Mesodermal cell (in vitro differentiated cells): ENCODE measurements at regions not wholly inside any gene's neighbourhood (a gene's known extent, or its start where the extent isn't known, plus 50 kb on each side); places are given as distances from the start of the nearest gene placed in this dataset.
"Not testable (repeated sequence)": the region's sequence is repeated elsewhere in the genome, so short reads cannot be mapped to it uniquely, and the experiment has no call there.

ENCODE experiments used
- H3K27ac ChIP-seq: 2 replicates; pipeline ENCODE4 v1.7.0; 2013; ENCODE audit warnings: mild to moderate bottlenecking, low read depth, low read length, moderate library complexity; ENCODE audit not compliant: severe bottlenecking
- H3K36me3 ChIP-seq: 2 replicates; pipeline ENCODE4 v1.7.1; 2013; ENCODE audit warnings: mild to moderate bottlenecking, low read length, moderate library complexity; ENCODE audit not compliant: control insufficient read depth, insufficient read depth
- H3K4me1 ChIP-seq: one replicate; pipeline ENCODE4 v1.7.1; 2013; ENCODE audit warnings: mild to moderate bottlenecking, low read length; ENCODE audit not compliant: insufficient read depth, control insufficient read depth, poor library complexity, severe bottlenecking
- H3K4me3 ChIP-seq: 2 replicates; pipeline ENCODE4 v1.7.0; 2013; ENCODE audit warnings: low read length, control low read depth, mild to moderate bottlenecking; ENCODE audit not compliant: insufficient read depth, poor library complexity, severe bottlenecking; ENCODE audit errors: extremely low read depth
- H3K9me3 ChIP-seq: 2 replicates; pipeline ENCODE4 v1.7.1; 2013; ENCODE audit warnings: mild to moderate bottlenecking, low read length, moderate library complexity; ENCODE audit not compliant: control insufficient read depth
- WGBS, 2 experiments: methylation state at CpG; one replicate each; pipeline ENCODE4 v1.1.5; 2013; ENCODE audit warnings: missing lambda C conversion rate in 2 of 2; ENCODE audit not compliant: insufficient coverage in 2 of 2; 5-methylcytosine and 5-hydroxymethylcytosine counted together

DNA sequence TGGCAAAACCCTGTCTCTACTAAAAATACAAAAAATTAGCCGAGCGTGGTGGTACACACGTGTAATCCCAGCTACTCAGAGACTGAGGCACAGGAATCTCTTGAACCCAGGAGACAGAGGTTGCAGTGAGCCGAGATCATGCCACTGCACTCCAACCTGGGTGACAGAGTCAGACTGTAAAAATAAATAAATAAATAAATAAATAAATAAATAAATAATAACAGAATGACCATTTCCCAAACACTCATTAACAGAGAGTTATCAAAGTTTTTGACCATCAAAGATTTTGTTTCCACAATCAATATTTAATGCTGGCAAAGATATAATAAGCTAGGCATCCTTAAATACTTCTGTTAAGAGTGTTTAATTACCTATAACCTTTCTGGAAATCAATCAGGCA, 299.4 kb downstream of the KCTD12 start:
- H3K27ac ChIP-seq: no peak overlapping the region
- no peaks in the 10 kb centered on the region for H3K9me3 ChIP-seq
- 97% methylated on average over 3 of the region's 4 CpGs; no CpG with 5 or more reads in 1 of the 2 experiments for WGBS, 2 experiments
- H3K36me3 ChIP-seq: no peaks in the 10 kb centered on the region
- no peaks in the 10 kb centered on the region for H3K4me1 ChIP-seq
- no peak overlapping the region for H3K4me3 ChIP-seq

DNA sequence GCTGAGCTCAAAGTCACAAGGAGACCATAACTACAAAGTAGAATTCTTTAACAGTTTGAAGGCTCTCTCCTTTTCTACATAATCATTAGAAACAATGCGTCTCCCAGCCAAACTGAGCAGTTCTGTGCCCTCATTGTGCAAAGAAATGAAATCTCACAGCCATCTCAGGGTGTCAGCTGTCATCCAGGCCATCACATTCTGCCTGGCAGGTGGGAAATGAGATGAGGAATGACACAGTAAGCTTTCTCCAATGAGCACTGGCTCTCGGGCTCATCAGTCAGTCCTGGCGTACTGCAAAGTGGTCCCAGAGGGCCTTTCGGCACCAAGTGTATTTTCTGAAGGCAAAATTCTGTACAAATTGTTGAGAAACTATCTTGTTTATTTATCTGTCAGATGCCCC, 306.5 kb downstream of the KCTD12 start:
- Histone ChIP-seq H3K9me3 (peaks cover 16% of the 10 kb centered on the region), H3K36me3 (no peaks in the 10 kb centered on the region), H3K27ac (no peak overlapping the region), H3K4me3 (no peak overlapping the region), H3K4me1 (no peaks in the 10 kb centered on the region)
- 84 to 93% methylated on average over 4 of the region's 4 CpGs for WGBS, 2 experiments

DNA sequence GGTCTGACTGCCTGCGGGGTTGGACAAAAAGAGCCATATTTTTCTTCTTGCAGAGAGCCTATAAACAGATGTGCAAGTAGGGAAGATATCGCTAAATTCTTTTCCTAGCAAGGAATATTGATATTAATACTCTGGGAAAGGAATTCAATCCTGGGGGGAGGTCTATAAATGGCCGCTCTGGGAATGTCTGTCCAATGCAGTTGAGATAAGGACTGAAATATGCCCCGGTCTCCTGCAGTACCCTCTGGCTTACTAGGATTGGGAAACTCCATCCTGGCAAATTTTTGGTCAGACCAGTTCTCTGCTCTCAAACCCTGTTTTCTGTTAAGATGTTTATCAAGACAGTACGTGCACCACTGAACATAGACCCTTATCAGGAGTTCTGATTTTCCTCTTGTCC, 310.6 kb downstream of the KCTD12 start:
- not testable (repeated sequence) for H3K4me3 ChIP-seq, H3K27ac ChIP-seq, H3K4me1 ChIP-seq, H3K36me3 ChIP-seq
- peaks cover 16% of the 10 kb centered on the region for H3K9me3 ChIP-seq
- 89 to 98% methylated on average over 3 to 4 of the region's 5 CpGs for WGBS, 2 experiments

DNA sequence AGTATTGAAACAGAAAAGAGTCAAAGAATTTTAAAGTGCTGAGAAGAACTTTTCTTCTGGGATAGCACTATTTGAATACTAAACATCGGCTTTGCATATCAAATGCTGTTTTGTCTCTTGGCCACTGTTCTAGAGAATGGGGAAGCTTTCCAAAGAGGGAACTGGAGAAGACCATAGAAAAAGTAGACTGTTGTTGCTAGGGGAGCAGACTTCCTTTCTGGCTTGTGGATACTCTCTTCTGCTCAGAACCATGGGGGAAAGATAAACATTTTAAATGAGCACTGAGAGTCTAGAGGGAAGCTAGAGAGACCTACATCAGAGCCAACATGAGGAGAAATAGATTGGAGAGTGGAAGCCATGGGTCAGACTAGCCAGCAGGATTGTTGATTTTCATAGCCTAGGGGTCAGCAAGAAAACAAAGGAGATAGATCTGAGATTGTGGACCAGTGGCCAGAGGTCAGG, 315.7 kb downstream of the KCTD12 start:
- no peaks in the 10 kb centered on the region for H3K36me3 ChIP-seq
- WGBS, 2 experiments: 57 to 100% methylated on average over 1 of the region's 1 CpG
- H3K27ac ChIP-seq: no peak overlapping the region
- H3K9me3 ChIP-seq: peaks cover 6% of the 10 kb centered on the region
- no peaks in the 10 kb centered on the region for H3K4me1 ChIP-seq
- H3K4me3 ChIP-seq: no peak overlapping the region

DNA sequence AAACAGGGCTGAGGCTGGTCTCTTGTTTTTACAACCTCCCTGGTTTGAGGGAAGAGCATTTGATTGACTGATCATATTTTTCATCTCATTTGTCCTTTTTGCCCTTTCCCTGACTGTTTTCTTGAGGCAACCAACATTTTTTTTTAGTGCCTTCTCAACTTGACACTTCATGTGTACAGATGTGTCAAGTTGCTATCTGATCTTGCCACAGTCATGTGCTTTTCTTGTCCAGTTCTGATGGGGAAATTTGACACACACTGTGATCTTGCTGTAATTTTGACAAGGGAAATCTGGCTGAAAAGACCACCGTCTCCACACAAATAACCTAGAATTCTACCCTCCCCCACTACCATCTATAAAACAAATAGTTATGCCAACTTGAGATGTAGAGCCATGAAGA, 329.6 kb downstream of the KCTD12 start:
- Histone ChIP-seq H3K36me3 (no peaks in the 10 kb centered on the region), H3K27ac (no peak overlapping the region), H3K9me3 (no peaks in the 10 kb centered on the region), H3K4me3 (no peak overlapping the region), H3K4me1 (no peaks in the 10 kb centered on the region)
- WGBS, 2 experiments: no CpG with 5 or more reads among the region's 1 CpG

DNA sequence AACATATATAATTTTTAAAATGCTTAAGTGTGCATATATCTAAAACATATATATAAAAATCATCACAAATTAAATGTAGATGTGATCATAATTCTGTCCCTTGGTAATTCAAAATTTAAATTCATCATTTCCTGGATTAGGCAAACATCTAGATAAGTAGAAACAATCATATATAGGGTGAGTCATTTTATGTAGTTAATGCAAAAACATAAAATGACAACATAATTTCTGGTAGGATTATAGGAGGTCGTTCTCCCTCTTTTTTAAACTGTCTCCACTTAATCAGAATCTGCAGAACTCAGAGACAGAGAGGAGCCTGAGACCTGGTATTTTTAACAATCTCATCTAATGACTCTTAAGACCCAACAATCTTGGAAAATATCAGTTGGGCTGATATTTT, 333.4 kb downstream of the KCTD12 start:
- no peaks in the 10 kb centered on the region for H3K36me3 ChIP-seq
- no peak overlapping the region for H3K4me3 ChIP-seq
- H3K9me3 ChIP-seq: no peaks in the 10 kb centered on the region
- H3K27ac ChIP-seq: no peak overlapping the region
- H3K4me1 ChIP-seq: no peaks in the 10 kb centered on the region
- WGBS, 2 experiments: no CpG with 5 or more reads among the region's 1 CpG

- H3K36me3 ChIP-seq: no peaks in the 10 kb centered on the region
- 100% methylated on average over 2 of the region's 5 CpGs; no CpG with 5 or more reads in 1 of the 2 experiments for WGBS, 2 experiments
- no peak overlapping the region for H3K27ac ChIP-seq
- no peaks in the 10 kb centered on the region for H3K9me3 ChIP-seq
- no peaks in the 10 kb centered on the region for H3K4me1 ChIP-seq
- no peak overlapping the region for H3K4me3 ChIP-seq
Observed at GRCh38 chr13:76552041-76552772, 334.0 kb downstream of the KCTD12 start.

DNA sequence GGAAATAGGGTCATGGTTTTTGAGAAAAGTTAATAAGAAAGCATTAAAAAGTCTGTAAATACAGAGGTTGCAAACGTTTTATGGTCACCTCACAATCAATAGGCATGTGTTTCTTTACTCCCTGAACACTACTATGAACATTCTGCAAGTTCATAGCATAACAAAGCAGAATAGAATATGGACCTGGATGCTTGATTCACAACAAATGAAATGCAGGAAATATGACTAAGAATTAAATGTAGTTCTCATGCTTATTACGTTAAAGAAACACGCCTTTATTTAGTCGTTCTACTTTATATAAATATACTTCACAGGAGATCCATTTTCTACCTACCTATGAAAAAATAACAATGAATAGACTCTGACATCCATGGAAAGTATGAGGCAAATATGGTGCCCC, 344.0 kb downstream of the KCTD12 start:
- Histone ChIP-seq H3K9me3 (no peaks in the 10 kb centered on the region), H3K4me1 (no peaks in the 10 kb centered on the region), H3K4me3 (no peak overlapping the region), H3K36me3 (no peaks in the 10 kb centered on the region), H3K27ac (no peak overlapping the region)
- WGBS, 2 experiments: no CpG with 5 or more reads among the region's 4 CpGs

- H3K27ac ChIP-seq: no peak overlapping the region
- H3K4me1 ChIP-seq: no peaks in the 10 kb centered on the region
- no peak overlapping the region for H3K4me3 ChIP-seq
- no peaks in the 10 kb centered on the region for H3K9me3 ChIP-seq
- 60 to 87% methylated on average over 1 to 2 of the region's 3 CpGs for WGBS, 2 experiments
- H3K36me3 ChIP-seq: no peaks in the 10 kb centered on the region
Observed at GRCh38 chr13:76538004-76538403, 348.2 kb downstream of the KCTD12 start.

- Histone ChIP-seq H3K4me3 (no peak overlapping the region), H3K27ac (no peak overlapping the region), H3K4me1 (no peaks in the 10 kb centered on the region), H3K9me3 (no peaks in the 10 kb centered on the region), H3K36me3 (no peaks in the 10 kb centered on the region)
- no CpG with 5 or more reads among the region's 2 CpGs for WGBS, 2 experiments
Observed at GRCh38 chr13:76533251-76533650, 353.0 kb downstream of the KCTD12 start.

- Histone ChIP-seq H3K27ac (no peak overlapping the region), H3K4me3 (no peak overlapping the region), H3K4me1 (peaks cover 7% of the 10 kb centered on the region), H3K36me3 (no peaks in the 10 kb centered on the region), H3K9me3 (no peaks in the 10 kb centered on the region)
Observed at GRCh38 chr13:76527041-76527440, 359.2 kb downstream of the KCTD12 start.
